Heart right ventricle (tissue), 16 donors: ENCODE measurements at regions not wholly inside any gene's neighbourhood (a gene's known extent, or its start where the extent isn't known, plus 50 kb on each side); places are given as distances from the start of the nearest gene placed in this dataset.

Source experiments
- ATAC-seq, 8 donors: fragments of 200-7000 bp; cut with Tn5 transposase; one replicate each; pipeline ENCODE4 v1.9.1; 2020; ENCODE audit warnings: mild to moderate bottlenecking in 8 of 8, moderate library complexity in 8 of 8, moderate number of reproducible peaks in 1 of 8
- DNase-seq, 2 donors: peaks; one replicate each; pipeline ENCODE4 v3.0.0-alpha.2; 2020
- H3K27ac ChIP-seq, 10 donors: fragments of 200-600 bp; sonication (generic) in 2 of 10; one replicate each; pipeline versions ENCODE4 v1.5.0 to v1.8.0; 2020 to 2022; ENCODE audit warnings: mild to moderate bottlenecking in 3 of 10
- H3K27me3 ChIP-seq, 7 donors: fragments of 200-600 bp; one replicate each; pipeline ENCODE4 v1.8.0; 2021 to 2022; ENCODE audit warnings: mild to moderate bottlenecking in 2 of 7
- H3K36me3 ChIP-seq, 9 donors: fragments of 200-600 bp; sonication (generic) in 1 of 9; one replicate each; pipeline versions ENCODE4 v1.5.0 to v1.8.0; 2020 to 2022; ENCODE audit warnings: mild to moderate bottlenecking in 2 of 9
- H3K4me1 ChIP-seq, 9 donors: fragments of 200-600 bp; sonication (generic) in 1 of 9; one replicate each; pipeline versions ENCODE4 v1.5.0 to v1.8.0; 2020 to 2022; ENCODE audit warnings: mild to moderate bottlenecking in 4 of 9
- H3K4me3 ChIP-seq, 10 donors: fragments of 200-600 bp; sonication (generic) in 2 of 10; one replicate each; pipeline versions ENCODE4 v1.5.0 to v1.8.0; 2020 to 2022; ENCODE audit warnings: mild to moderate bottlenecking in 7 of 10, moderate library complexity in 2 of 10
- H3K9me3 ChIP-seq, 11 donors: fragments of 200-600 bp in 10 of 11; sonication (generic) in 2 of 11; one replicate each; pipeline versions ENCODE4 v1.5.0 to v1.8.0; 2013 to 2022; ENCODE audit warnings: mild to moderate bottlenecking in 2 of 11, control low read depth in 1 of 11, moderate library complexity in 1 of 11
- CTCF ChIP-seq, 9 donors: fragments of 200-600 bp; sonication (generic) in 2 of 9; IDR thresholded peaks; one replicate each; pipeline versions ENCODE4 v1.5.0 to v1.8.0; 2021 to 2022; ENCODE audit warnings: antibody characterized with exemption in 9 of 9, mild to moderate bottlenecking in 5 of 9, moderate library complexity in 1 of 9
- WGBS, 2 donors: extraction: QIAGEN DNeasy Blood & Tissue Kit; methylation state at CpG; one replicate each; pipeline ENCODE4 v1.1.7; 2013; ENCODE audit warnings: inconsistent platforms in 1 of 2; 5-methylcytosine and 5-hydroxymethylcytosine counted together
- intact Hi-C, 10 donors: fragments of 100-400 bp; cut with DNase I; formaldehyde crosslinking; loops; one replicate each; pipeline versions ENCODE4 v1.11.1 to v1.14.2; 2022
- donor health status: Arrhythmogenic right ventricular cardiomyopathy.
- donor health status: ischemic (EF 13 %, LVEDD 7.1; RV severe dilation, severe dysfunction).
- donor health status: healthy with polysubstance abuse.
- donor health status: DM: no; HTN: yes; CAD: no.
- donor health status: DM: no; HTN: no; CAD: no.
- donor health status: ischemic (EF 25% LVEDD 6.9; RV normal size, moderate dysfunction).
- donor health status: ischemic (EF 25% LVEDD 5.7; RV mildly dilated, moderate dysfunction).
- donor health status: healthy.
- donor health status: DM: yes; HTN: yes; CAD: no.
- donor health status: Ischemic cardiomyopathy.
- donor health status: ischemic (EF 35%, LVEDD 5.7; RV mildly dilated, moderate dysfunction).
- donor health status: nonischemic (EF 11% LVEDD 7.7; RV severe dilation, severe dysfunction).
- donor health status: DM: yes; HTN: yes; CAD: no.
- donor health status: PGD.
- donor health status: ischemic (EF 29% LVEDD 5.4; RV normal size, mild dysfunction).
- donor health status: nonischemic (EF 23%, LVEDD 6.1; RV moderate dilation, normal function).

- ATAC-seq (no peak), DNase-seq (no peak)
- Histone ChIP-seq H3K9me3 (peaks cover 0 to 9% (median 0%) of the 10 kb centered on the region in 11 donors), H3K4me1 (no peaks in the 10 kb centered on the region), H3K4me3 (no peak overlapping the region), H3K27ac (no peak overlapping the region), H3K27me3 (peaks cover 0 to 33% (median 7%) of the 10 kb centered on the region in 7 donors), H3K36me3 (no peaks in the 10 kb centered on the region)
- intact Hi-C loops, result no loop called here
- WGBS, 2 donors, result 71 to 74% methylated on average over 6 of the region's 6 CpGs
- TF ChIP-seq CTCF (IDR thresholded peaks at IDR 0.05), result no peak
Measured at GRCh38 chr15:60074181-60074885, 70.2 kb downstream of the FOXB1 start.

- H3K9me3 ChIP-seq, result peaks cover 0 to 9% (median 0%) of the 10 kb centered on the region in 11 donors
- no peaks in the 10 kb centered on the region for H3K36me3 ChIP-seq
- TF ChIP-seq CTCF (IDR thresholded peaks at IDR 0.05), result no peak
- H3K27ac ChIP-seq, result no peak overlapping the region
- H3K4me3 ChIP-seq, result no peak overlapping the region
- H3K27me3 ChIP-seq, result peaks cover 0 to 32% (median 7%) of the 10 kb centered on the region in 7 donors
- ATAC-seq (no peak), DNase-seq (no peak)
- H3K4me1 ChIP-seq, result no peaks in the 10 kb centered on the region
- intact Hi-C loops, result no loop called here
- 79% methylated on average over 5 of the region's 5 CpGs for WGBS, 2 donors
Measured at GRCh38 chr15:60076045-60076444, 71.9 kb downstream of the FOXB1 start.

DNA sequence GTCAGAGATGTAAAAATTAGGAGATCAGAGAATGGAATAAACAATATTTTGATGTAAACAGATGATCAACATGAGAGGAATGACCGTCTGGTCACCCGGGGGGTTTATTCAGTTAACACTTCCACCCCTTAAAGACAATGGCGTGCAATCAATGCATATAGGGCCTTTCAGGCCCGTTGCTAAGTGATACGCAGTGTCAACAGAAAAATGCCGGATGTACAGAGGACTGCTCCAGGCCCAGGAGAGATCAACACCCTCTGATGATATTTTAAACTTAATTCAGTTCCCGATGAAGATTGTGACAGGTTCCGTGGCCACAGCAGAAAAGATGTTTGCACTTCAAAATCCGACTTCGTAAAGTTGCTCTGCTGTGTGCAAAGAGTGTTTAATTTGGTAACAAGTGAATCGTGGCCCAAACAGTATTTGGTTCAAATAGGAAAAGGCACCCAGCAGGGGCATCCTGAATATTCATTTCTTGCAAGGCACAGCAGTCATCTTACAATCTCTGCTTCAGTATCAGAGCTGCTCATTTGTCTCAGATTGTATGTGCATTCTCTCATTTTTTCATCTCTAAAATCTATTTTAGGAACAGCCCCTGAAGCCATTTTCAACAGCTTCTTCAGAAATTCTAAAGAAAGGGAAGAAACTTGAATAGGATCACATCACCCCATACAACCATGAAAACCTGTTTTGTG lies 72.6 kb downstream of the FOXB1 start:
- TF ChIP-seq CTCF (IDR thresholded peaks at IDR 0.05), result no peak
- Histone ChIP-seq H3K36me3 (no peaks in the 10 kb centered on the region), H3K27me3 (peaks cover 0 to 32% (median 7%) of the 10 kb centered on the region in 7 donors), H3K4me3 (no peak overlapping the region), H3K9me3 (peaks cover 0 to 9% (median 0%) of the 10 kb centered on the region in 11 donors), H3K27ac (no peak overlapping the region), H3K4me1 (no peaks in the 10 kb centered on the region)
- DNase-seq, result no peak
- ATAC-seq, result no peak
- intact Hi-C loops, result no loop called here
- WGBS, 2 donors, result 40 to 46% methylated on average over 11 of the region's 11 CpGs

DNA sequence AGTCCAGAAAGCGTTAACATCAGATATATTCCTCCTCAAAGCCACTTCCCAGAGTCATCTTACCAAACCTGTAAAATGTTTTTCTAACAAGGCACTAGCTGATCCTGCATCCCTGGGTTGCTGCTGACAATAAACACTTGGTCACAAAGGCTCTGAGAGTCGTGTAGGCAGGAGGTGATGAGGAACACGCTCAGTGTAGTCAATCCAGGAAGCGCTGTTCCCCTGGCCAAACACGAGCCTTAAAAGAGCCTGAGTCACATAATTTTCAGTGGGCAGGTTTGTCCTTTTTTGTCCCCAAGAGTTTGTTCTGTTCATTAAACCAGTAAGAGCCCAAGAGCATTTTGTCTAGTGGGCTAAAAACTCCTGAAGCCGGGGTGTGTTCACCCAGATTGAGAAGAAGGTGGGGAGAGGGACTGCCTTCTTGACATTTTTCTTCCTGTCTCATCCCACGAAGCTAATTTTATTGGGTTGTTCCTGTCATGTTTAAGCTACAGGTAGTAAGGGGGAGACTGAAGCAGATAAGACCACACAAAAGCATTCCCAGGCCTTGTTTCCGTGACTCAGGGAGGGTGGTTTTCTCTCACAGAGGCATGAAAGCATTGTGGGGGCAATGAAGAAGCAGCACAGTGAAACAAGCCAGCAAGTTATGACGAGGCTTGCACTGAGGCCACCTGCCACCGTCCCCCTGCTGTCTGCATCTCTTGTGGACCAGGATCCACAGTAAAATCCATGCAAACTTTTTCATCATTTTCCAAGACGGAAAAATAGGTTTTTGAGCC lies 73.7 kb downstream of the FOXB1 start:
- H3K27me3 ChIP-seq, result peaks cover 0 to 35% (median 7%) of the 10 kb centered on the region in 7 donors
- no peaks in the 10 kb centered on the region for H3K4me1 ChIP-seq
- TF ChIP-seq CTCF (IDR thresholded peaks at IDR 0.05), result no peak
- no peak overlapping the region for H3K27ac ChIP-seq
- ATAC-seq (no peak), DNase-seq (no peak)
- 55 to 57% methylated on average over 11 of the region's 11 CpGs for WGBS, 2 donors
- peaks cover 0 to 9% (median 0%) of the 10 kb centered on the region in 11 donors for H3K9me3 ChIP-seq
- H3K4me3 ChIP-seq, result no peak overlapping the region
- H3K36me3 ChIP-seq, result no peaks in the 10 kb centered on the region
- intact Hi-C loops, result no loop called here
